Type B pancreatic cell (in vitro differentiated cells): ENCODE measurements at regions not wholly inside any gene's neighbourhood (a gene's known extent, or its start where the extent isn't known, plus 50 kb on each side); places are given as distances from the start of the nearest gene placed in this dataset.

Experiments
- DNase-seq: peaks from one replicate; pipeline ENCODE4 v3.0.0; 2021; ENCODE audit warnings: mixed read lengths; ENCODE audit not compliant: unreplicated experiment; ENCODE audit errors: extremely low spot score
- H3K27ac Mint-ChIP-seq: 2 replicates; pipeline ENCODE4 v1.8.0; 2021; ENCODE audit warnings: mild to moderate bottlenecking, mixed read lengths
- H3K27me3 Mint-ChIP-seq: 2 replicates; pipeline ENCODE4 v1.8.0; 2021; ENCODE audit warnings: mixed read lengths
- H3K36me3 Mint-ChIP-seq: 2 replicates; pipeline ENCODE4 v1.8.0; 2021; ENCODE audit warnings: mixed read lengths
- H3K4me1 Mint-ChIP-seq: one replicate; pipeline ENCODE4 v1.8.0; 2021; ENCODE audit warnings: mixed read lengths; ENCODE audit not compliant: unreplicated experiment
- H3K4me3 Mint-ChIP-seq: 2 replicates; pipeline ENCODE4 v1.8.0; 2021; ENCODE audit warnings: mild to moderate bottlenecking, mixed read lengths
- H3K9me3 Mint-ChIP-seq: 2 replicates; pipeline ENCODE4 v1.8.0; 2021; ENCODE audit warnings: mixed read lengths
- CTCF ChIP-seq: fragments of 200-600 bp; sonication (generic); conservative IDR thresholded peaks from 2 replicates; pipeline ENCODE4 v1.5.0; 2021; ENCODE audit warnings: antibody characterized with exemption, mild to moderate bottlenecking

DNA sequence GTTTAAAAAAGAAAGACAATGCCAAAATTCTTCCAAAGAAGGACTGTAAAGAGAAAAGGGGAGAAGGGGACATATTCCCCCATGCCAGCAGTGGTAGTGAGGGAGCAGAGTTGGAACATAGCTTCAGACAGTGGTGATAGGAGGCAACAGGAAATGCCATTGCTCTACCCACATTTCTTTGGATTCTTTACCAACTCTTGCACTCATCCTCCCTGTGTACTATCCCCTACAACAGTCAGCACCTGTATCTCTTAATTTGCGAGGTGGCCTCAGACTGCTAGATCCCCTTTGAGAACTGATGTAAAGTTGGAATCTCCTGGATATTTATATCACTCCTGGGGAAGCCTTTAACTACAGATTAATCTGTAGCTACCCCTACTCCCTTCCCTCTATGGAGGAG is 320.6 kb upstream of the PTGER4 start:
- TF ChIP-seq CTCF, result no peak
- H3K36me3 Mint-ChIP-seq, result no peaks in the 10 kb centered on the region

DNA sequence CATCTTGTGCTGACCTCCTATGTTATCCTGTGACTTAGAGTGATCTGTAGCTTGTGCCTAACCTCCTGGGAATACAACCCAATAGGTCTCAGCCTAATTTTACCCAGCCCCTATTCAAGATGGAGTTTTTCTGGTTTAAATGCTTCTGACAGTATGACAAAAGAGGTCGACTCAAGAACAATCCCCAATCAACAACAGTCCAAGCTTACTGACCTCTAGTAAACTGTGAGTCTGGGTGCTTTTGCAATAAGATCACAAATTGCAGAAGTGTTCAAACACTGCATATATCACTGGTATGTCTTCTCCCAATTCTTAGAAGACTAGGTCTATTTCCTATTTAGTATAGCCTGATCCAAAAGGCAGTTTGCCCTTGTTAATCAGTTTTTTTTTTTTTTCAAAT is 323.5 kb upstream of the PTGER4 start:
- H3K27me3 Mint-ChIP-seq, result no peaks in the 10 kb centered on the region
- no peak for TF ChIP-seq CTCF
- no peak for DNase-seq
- no peaks in the 10 kb centered on the region for H3K36me3 Mint-ChIP-seq
- H3K9me3 Mint-ChIP-seq, result no peaks in the 10 kb centered on the region
- no peak overlapping the region for H3K27ac Mint-ChIP-seq
- H3K4me1 Mint-ChIP-seq, result no peaks in the 10 kb centered on the region
- H3K4me3 Mint-ChIP-seq, result no peak overlapping the region

More for the DNA sequence above, 320.6 kb upstream of the PTGER4 start:
- no peak overlapping the region for H3K4me3 Mint-ChIP-seq
- H3K9me3 Mint-ChIP-seq, result peaks cover 10% of the 10 kb centered on the region
- no peaks in the 10 kb centered on the region for H3K4me1 Mint-ChIP-seq
- H3K27me3 Mint-ChIP-seq, result no peaks in the 10 kb centered on the region
- no peak overlapping the region for H3K27ac Mint-ChIP-seq
- DNase-seq, result no peak

GRCh38 chr5:40355846-40356245 is 323.9 kb upstream of the PTGER4 start:
- H3K4me1 Mint-ChIP-seq, result no peaks in the 10 kb centered on the region
- DNase-seq, result no peak
- TF ChIP-seq CTCF, result no peak
- H3K36me3 Mint-ChIP-seq, result no peaks in the 10 kb centered on the region
- no peak overlapping the region for H3K27ac Mint-ChIP-seq
- H3K9me3 Mint-ChIP-seq, result no peaks in the 10 kb centered on the region
- no peaks in the 10 kb centered on the region for H3K27me3 Mint-ChIP-seq
- H3K4me3 Mint-ChIP-seq, result no peak overlapping the region

DNA sequence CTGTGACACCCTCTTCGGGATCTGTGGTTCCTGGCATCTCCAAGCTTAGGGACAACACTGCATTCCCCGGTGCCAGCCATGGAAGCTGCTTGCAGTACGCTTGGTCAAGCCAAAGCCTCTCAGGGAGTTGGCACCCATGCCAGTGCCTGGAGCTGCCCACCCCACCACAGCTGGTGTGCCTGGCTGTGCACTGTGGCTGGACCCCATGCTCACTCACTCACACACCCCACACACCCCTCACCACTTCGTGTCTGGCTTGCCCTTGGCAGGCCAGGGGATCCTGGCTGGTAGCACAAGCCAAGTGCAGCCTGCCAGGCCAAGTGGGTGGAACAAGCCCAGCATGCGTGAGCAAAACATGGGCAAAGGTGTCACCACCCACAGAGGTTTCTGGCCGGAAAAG is 324.5 kb upstream of the PTGER4 start:
- no peaks in the 10 kb centered on the region for H3K4me1 Mint-ChIP-seq
- H3K27ac Mint-ChIP-seq, result no peak overlapping the region
- H3K27me3 Mint-ChIP-seq, result no peaks in the 10 kb centered on the region
- no peak overlapping the region for H3K4me3 Mint-ChIP-seq
- no peak for TF ChIP-seq CTCF
- DNase-seq, result no peak
- no peaks in the 10 kb centered on the region for H3K36me3 Mint-ChIP-seq
- H3K9me3 Mint-ChIP-seq, result peaks cover 3% of the 10 kb centered on the region

DNA sequence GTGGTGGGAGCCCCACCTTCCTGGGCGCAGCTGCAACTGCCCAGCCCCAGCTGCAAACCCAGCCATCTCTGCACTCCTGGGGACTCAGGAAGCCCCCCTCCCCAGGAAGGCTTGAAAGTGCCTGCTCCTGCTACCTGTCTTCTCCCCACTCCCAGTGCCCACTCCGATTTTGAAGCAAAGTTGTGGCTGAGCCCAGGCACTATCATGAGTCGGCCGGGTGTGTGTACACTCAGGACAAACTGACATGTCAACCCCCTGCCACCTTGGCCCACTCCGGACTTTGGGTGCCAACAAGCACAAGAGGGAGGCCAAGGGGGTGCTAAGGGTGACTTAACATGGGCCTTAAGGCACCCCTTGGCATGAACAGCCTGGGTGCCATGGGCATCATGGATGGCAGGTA is 325.5 kb upstream of the PTGER4 start:
- Mint-ChIP-seq H3K27me3 (no peaks in the 10 kb centered on the region), H3K36me3 (no peaks in the 10 kb centered on the region), H3K4me1 (no peaks in the 10 kb centered on the region), H3K9me3 (peaks cover 13% of the 10 kb centered on the region), H3K4me3 (no peak overlapping the region), H3K27ac (no peak overlapping the region)
- no peak for DNase-seq
- TF ChIP-seq CTCF, result no peak

DNA sequence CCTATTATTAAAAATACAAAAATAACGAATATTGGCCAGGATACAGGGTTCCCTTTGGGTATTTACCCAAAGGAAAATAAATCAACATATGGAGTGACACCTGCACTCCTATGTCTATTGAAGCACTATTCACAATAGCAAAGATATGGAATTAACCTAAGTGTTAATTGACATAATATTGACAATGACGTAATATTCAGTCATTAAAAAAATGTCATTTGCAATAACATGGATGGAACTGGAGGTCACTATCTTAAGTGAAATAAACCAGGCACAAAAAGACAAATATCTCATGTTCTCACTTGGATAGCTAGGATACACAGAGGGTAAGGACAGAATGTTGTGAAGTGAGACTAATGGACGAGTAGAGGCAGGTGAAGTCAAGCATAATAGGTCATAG is 326.3 kb upstream of the PTGER4 start:
- H3K27ac Mint-ChIP-seq, result no peak overlapping the region
- H3K36me3 Mint-ChIP-seq, result no peaks in the 10 kb centered on the region
- H3K27me3 Mint-ChIP-seq, result no peaks in the 10 kb centered on the region
- H3K9me3 Mint-ChIP-seq, result peaks cover 16% of the 10 kb centered on the region
- no peak overlapping the region for H3K4me3 Mint-ChIP-seq
- H3K4me1 Mint-ChIP-seq, result no peaks in the 10 kb centered on the region
- DNase-seq, result no peak
- TF ChIP-seq CTCF, result no peak
